ENCODE measurements at regions not wholly inside any gene's neighbourhood (a gene's known extent, or its start where the extent isn't known, plus 50 kb on each side); places are given as distances from the start of the nearest gene placed in this dataset.

DNA sequence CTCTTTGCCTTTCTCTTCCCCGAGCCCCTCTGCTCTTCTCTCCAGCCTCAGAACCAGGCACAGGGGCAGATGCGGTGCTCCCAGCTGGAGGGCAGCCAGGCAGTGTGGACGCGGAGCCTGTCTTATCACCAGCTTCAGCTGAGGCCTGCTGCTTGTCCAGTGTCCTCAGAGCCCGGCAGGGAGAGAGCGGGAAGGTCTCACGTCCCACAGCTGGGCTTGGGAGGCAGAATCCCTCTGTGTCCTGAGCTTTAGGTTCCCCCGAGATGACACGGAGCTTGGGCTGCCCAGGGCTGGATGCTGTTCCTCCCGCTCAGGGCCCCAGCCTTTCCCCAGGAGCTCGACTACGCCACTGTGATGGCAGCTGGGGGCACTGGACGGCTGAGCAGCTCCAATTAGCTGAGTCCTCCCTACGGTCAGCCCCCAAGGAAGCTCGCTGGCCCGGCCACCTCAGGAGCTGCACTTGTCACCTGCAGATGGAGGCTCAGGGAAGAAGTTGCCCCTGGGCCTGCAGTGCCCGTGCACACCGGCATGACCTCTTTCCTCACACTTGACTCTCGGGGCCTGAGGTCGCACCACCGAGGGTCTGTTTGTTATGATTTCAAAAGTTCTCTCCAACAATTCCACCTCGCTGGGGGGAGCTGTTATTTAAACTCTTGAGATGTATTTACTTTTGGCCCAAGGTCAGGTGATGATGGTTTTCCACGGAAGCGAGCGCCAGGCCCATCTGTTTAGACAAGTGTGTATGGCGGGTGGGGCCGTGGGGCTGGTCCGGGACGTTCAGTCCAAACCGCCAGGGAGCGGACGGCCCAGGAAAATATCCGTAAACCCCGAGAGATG, 127.3 kb downstream of the SIK1 start:
- no peaks in the 10 kb centered on the region for H3K27me3 ChIP-seq
- peak; percentile 20 to 74 (median 44) for ATAC-seq
- peaks cover 0 to 26% (median 0%) of the 10 kb centered on the region in 12 donors for H3K4me1 ChIP-seq
- no peaks in the 10 kb centered on the region for H3K36me3 ChIP-seq
- DNase-seq = peak in 3 of 5 donors; percentile 62 to 70 (median 67)
- peak overlapping the region in 2 of 12 donors; percentile 6 to 22 for H3K27ac ChIP-seq
- TF ChIP-seq POLR2A (IDR thresholded peaks at IDR 0.05) = no peak
- TF ChIP-seq, protein P1, sequence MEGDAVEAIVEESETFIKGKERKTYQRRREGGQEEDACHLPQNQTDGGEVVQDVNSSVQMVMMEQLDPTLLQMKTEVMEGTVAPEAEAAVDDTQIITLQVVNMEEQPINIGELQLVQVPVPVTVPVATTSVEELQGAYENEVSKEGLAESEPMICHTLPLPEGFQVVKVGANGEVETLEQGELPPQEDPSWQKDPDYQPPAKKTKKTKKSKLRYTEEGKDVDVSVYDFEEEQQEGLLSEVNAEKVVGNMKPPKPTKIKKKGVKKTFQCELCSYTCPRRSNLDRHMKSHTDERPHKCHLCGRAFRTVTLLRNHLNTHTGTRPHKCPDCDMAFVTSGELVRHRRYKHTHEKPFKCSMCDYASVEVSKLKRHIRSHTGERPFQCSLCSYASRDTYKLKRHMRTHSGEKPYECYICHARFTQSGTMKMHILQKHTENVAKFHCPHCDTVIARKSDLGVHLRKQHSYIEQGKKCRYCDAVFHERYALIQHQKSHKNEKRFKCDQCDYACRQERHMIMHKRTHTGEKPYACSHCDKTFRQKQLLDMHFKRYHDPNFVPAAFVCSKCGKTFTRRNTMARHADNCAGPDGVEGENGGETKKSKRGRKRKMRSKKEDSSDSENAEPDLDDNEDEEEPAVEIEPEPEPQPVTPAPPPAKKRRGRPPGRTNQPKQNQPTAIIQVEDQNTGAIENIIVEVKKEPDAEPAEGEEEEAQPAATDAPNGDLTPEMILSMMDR (IDR thresholded peaks at IDR 0.05) = no peak
- peaks cover 0 to 13% (median 0%) of the 10 kb centered on the region in 12 donors for H3K9me3 ChIP-seq
- intact Hi-C loops (cut with DNase I) = no loop called here
- WGBS, 4 donors = 55 to 64% (median 57%) methylated on average over 25 to 34 of the region's 34 CpGs
- H3K4me3 ChIP-seq = no peak overlapping the region

DNA sequence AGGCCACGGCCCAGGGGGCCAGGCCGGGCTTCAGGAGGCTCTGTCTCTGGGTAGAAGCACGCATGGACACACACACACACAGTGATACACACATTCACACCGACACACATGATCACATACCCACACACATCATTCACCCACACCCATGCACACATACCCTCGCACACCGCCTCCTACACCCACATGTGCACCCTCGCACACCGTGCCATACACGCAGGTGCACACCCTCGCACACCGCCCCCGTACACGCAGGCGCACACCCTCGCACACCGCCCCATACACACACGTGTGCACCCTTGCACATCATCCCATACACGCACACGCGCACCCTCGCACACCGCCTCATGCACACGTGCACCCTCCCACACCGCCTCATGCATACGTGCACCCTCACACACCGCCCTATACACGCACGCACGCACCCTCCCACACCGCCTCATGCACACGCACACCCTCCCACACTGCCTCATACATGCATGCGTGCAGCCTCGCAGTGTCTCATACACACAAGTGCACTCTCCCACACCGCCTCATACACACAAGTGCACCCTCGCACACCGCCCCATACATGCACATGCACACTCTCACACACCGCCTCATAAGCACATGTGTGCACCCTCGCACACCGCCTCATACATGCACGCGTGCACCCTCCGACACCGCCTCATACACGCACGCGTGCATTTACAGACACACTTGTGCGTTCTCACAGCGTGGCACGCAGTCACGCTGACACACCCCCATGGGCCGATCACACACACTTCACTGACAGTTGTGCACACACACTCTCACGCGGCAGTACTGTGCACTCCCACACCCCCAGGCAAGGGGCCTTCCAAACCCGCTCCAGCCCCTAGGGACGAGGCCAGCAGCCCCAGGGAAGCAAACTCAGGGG, 128.1 kb downstream of the SIK1 start:
- no peak for ATAC-seq
- no peak for TF ChIP-seq POLR2A (IDR thresholded peaks at IDR 0.05)
- TF ChIP-seq, protein P1 (IDR thresholded peaks at IDR 0.05) = no peak
- DNase-seq = peak in 2 of 5 donors; percentile 14 to 49
- intact Hi-C loops (cut with DNase I) = no loop called here
- WGBS, 4 donors = 95 to 96% (median 96%) methylated on average over 55 of the region's 55 CpGs
- no peak overlapping the region for H3K27ac ChIP-seq
- H3K9me3 ChIP-seq = peaks cover 0 to 13% (median 0%) of the 10 kb centered on the region in 12 donors
- H3K27me3 ChIP-seq = no peaks in the 10 kb centered on the region
- no peaks in the 10 kb centered on the region for H3K36me3 ChIP-seq
- H3K4me1 ChIP-seq = peaks cover 0 to 29% (median 0%) of the 10 kb centered on the region in 12 donors
- H3K4me3 ChIP-seq = no peak overlapping the region

DNA sequence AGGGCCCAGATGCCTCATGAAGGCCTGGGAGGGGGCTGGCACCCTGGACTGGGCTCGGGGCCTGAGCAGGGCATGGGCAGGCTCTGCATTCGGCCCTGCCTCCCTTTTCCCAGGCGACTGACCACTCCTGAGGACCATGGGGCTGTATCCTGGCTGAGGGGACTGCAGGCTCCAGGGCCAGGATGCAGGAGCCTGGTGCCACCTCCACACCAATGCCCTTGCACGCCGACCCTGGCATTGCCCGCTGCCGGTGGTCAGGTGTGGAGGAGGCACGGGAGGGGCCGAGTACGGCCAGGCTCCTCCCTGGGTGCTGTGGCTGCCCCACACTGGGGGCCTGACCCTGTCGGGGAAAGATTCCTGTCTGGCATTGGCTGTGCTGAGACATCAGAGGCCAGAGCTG, 128.9 kb downstream of the SIK1 start:
- DNase-seq (peak in 3 of 5 donors; percentile 11 to 34 (median 17)), ATAC-seq (no peak)
- Histone ChIP-seq H3K4me3 (no peak overlapping the region), H3K27ac (no peak overlapping the region), H3K36me3 (no peaks in the 10 kb centered on the region), H3K4me1 (peaks cover 0 to 21% (median 0%) of the 10 kb centered on the region in 12 donors), H3K9me3 (peaks cover 0 to 13% (median 0%) of the 10 kb centered on the region in 12 donors), H3K27me3 (no peaks in the 10 kb centered on the region)
- no peak for TF ChIP-seq POLR2A (IDR thresholded peaks at IDR 0.05)
- TF ChIP-seq, protein P1 (IDR thresholded peaks at IDR 0.05) = no peak
- intact Hi-C loops (cut with DNase I) = loop anchor here in 1 of 10 donors (2.0 kb wide), 1 partner anchor 23 kb away; no protein-coding TSS in a partner anchor
- 87 to 91% (median 89%) methylated on average over 9 to 11 of the region's 11 CpGs for WGBS, 4 donors
